ENCODE measurements at regions not wholly inside any gene's neighbourhood (a gene's known extent, or its start where the extent isn't known, plus 50 kb on each side); places are given as distances from the start of the nearest gene placed in this dataset.

- TF ChIP-seq ZNF274 (IDR thresholded peaks at IDR 0.05; ENCODE audit: borderline replicate concordance, extremely low read depth, low read length) (no peak), EZH2 (IDR thresholded peaks at IDR 0.05; ENCODE audit: low read depth, low read length, severe bottlenecking) (no peak), FOSL1 (IDR thresholded peaks at IDR 0.05; ENCODE audit: insufficient read depth, low read depth, low read length) (no peak), MAX (IDR thresholded peaks at IDR 0.05) (no peak), CTCF (IDR thresholded peaks at IDR 0.05; ENCODE audit: control extremely low read depth in 1 of 3, insufficient read depth in 1 of 3, low read depth in 1 of 3, low read length in 3 of 3) (no peak)
Measured at GRCh38 chr11:112553205-112553731, 292.6 kb upstream of the PLET1 start.

All from H1 (cell line).